ENCODE measurements at regions not wholly inside any gene's neighbourhood (a gene's known extent, or its start where the extent isn't known, plus 50 kb on each side); places are given as distances from the start of the nearest gene placed in this dataset.

GRCh38 chr5:175789670-175790069, 81.7 kb upstream of the CPLX2 start:
- TF ChIP-seq CTCF (IDR thresholded peaks at IDR 0.05): no peak
- Histone ChIP-seq H3K9me3 (no peaks in the 10 kb centered on the region), H3K4me1 (no peaks in the 10 kb centered on the region), H3K27ac (no peak overlapping the region), H3K4me3 (no peak overlapping the region), H3K36me3 (no peaks in the 10 kb centered on the region), H3K27me3 (no peaks in the 10 kb centered on the region)
- intact Hi-C loops (cut with DNase I): no loop called here
- DNase-seq (ENCODE audit: low spot score in 2 of 2): no peak

- H3K36me3 ChIP-seq: no peaks in the 10 kb centered on the region
- H3K4me3 ChIP-seq: no peak overlapping the region
- no peaks in the 10 kb centered on the region for H3K9me3 ChIP-seq
- DNase-seq (ENCODE audit: low spot score in 2 of 2): no peak
- no peaks in the 10 kb centered on the region for H3K4me1 ChIP-seq
- no peaks in the 10 kb centered on the region for H3K27me3 ChIP-seq
- intact Hi-C loops (cut with DNase I): no loop called here
- H3K27ac ChIP-seq: no peak overlapping the region
- TF ChIP-seq CTCF (IDR thresholded peaks at IDR 0.05): no peak
Measured at GRCh38 chr5:175790796-175791195, 80.6 kb upstream of the CPLX2 start.

GRCh38 chr5:175795959-175796358, 75.4 kb upstream of the CPLX2 start:
- H3K27ac ChIP-seq: no peak overlapping the region
- intact Hi-C loops (cut with DNase I): no loop called here
- no peaks in the 10 kb centered on the region for H3K27me3 ChIP-seq
- H3K4me3 ChIP-seq: no peak overlapping the region
- TF ChIP-seq CTCF (IDR thresholded peaks at IDR 0.05): no peak
- no peaks in the 10 kb centered on the region for H3K9me3 ChIP-seq
- DNase-seq (ENCODE audit: low spot score in 2 of 2): no peak
- H3K36me3 ChIP-seq: no peaks in the 10 kb centered on the region
- peaks cover 3 to 4% of the 10 kb centered on the region in 2 donors for H3K4me1 ChIP-seq

DNA sequence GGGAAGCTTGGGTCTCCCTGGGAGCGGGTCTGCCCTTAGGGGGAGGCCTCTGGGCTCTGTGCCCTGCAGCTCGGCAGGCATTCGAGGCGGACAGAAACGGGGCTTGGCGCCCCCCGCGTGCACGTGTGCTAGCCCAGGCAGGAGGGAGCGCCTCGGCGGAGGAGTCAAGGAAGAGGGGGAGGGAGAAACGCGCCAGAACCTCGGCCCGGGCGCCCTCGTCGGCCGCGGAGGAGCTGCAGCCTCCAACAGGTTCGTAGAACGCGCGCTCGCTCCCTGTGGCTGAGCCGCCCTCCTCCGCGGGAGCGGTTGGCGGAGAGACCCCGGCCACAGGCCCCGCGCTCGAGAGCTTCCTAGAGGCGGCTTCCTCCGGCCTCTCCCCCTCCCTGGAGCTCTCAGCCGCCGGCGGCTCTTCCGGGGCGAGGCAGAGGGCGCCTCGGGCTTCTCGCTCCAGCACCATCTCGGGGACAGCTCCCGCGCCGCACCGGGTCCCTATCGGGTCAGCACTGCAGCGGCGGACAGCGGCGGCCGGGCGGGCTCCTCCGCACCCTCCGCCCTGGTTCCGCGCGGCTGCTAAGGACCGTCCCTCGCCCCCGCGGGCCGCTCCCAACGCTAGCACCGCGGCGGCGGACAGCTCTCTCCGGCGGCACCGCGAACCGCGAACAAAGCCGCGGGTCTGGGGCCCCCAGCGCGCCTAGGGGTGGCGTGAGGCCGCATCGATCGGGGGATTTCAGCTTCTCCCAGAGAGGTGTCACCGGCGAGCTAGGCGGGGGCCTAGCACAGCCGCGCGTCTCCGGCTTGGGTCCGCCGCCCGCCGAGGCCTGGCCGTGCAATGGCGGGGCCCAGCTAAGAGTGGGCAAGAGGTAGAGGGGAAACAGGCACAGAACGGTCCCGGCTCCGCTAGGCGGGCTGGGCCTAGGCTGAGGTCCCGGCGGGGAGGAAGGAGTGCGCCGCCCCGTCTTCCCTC, 74.6 kb upstream of the CPLX2 start:
- H3K27me3 ChIP-seq: no peaks in the 10 kb centered on the region
- no peak for TF ChIP-seq CTCF (IDR thresholded peaks at IDR 0.05)
- H3K4me1 ChIP-seq: peaks cover 3 to 4% of the 10 kb centered on the region in 2 donors
- no peaks in the 10 kb centered on the region for H3K36me3 ChIP-seq
- no peaks in the 10 kb centered on the region for H3K9me3 ChIP-seq
- DNase-seq (ENCODE audit: low spot score in 2 of 2): peak in 1 of 2 donors; percentile 74
- intact Hi-C loops (cut with DNase I): no loop called here
- H3K27ac ChIP-seq: no peak overlapping the region
- H3K4me3 ChIP-seq: peak overlapping the region; percentile 8 to 31

DNA sequence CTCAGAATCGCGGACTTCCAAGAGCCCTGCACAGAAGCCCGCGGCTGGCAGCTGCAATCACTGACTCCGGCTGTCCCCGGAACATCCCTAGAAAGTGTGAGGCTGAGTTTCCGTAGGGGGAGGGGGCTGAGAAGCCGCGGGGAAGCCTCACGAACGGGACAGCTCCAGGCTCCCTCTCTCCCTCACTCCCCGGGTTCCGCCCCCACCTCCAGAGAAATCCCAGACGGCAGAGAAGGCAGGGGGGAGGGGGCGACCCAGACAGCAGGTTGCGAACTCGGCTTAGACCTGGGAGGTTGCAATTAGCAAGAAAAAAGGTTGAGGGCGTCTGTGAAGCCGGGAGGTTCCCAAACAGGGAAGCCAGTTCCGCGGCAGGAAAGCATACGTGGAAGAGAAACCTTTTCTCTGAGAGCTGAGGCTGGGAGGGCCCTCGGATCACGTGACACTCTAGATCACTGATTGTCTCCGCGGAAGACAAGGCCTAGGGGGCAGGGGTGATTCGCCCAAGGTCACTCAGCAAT, 73.8 kb upstream of the CPLX2 start:
- no peak overlapping the region for H3K27ac ChIP-seq
- peak overlapping the region in 1 of 2 donors; percentile 31 for H3K4me3 ChIP-seq

More for the DNA sequence above, 73.8 kb upstream of the CPLX2 start:
- Histone ChIP-seq H3K36me3 (no peaks in the 10 kb centered on the region), H3K9me3 (no peaks in the 10 kb centered on the region), H3K4me1 (peaks cover 3 to 4% of the 10 kb centered on the region in 2 donors), H3K27me3 (no peaks in the 10 kb centered on the region)
- no peak for DNase-seq (ENCODE audit: low spot score in 2 of 2)
- TF ChIP-seq CTCF (IDR thresholded peaks at IDR 0.05): no peak
- intact Hi-C loops (cut with DNase I): no loop called here

Measured in ascending aorta (tissue), 2 donors.